Smooth muscle cell of the brain vasculature (primary cell): ENCODE measurements at regions not wholly inside any gene's neighbourhood (a gene's known extent, or its start where the extent isn't known, plus 50 kb on each side); places are given as distances from the start of the nearest gene placed in this dataset.

ENCODE experiments used
- DNase-seq: peaks from one replicate; pipeline ENCODE4 v3.0.0-alpha.2; 2012; ENCODE audit warnings: low read depth, low spot score

DNA sequence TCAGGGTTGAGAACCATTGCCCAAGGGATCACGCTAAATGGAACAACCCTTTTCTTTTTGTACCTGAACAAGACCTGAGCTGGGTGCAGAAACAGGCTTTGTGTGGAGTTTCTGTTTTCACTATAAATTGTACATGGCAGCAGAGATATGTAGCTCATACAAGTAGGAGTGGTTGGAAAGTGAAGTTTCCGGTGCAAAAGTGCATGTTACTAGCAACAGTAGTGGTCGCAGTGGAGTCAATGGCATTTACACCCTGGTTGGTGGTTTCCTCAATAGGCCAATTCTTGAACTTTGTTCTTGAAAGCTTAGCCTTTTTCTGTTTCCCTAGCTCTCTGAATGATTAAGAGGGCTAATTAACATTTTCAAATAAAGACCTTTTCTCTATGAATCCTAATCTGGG lies 170.7 kb downstream of the NEBL start:
- no peak for DNase-seq

DNA sequence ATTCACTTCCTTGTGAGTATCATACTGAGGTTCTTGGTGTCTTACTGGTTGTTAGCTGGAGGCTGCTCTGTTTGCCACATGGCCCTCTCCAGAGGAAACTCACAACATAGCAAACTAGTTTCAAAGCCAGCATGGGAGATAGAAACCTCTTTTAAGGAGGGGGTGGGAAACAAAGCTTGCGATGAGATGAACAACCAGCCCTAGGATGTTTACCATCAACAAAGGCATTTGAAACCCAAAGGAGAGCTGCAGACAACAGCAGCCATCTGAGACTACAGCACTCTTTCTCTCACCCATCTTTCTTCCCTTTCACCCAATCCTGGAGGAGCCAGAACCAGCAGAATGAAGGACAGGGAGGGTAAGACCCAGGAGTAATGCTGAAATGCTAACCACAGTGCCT lies 182.1 kb downstream of the NEBL start:
- no peak for DNase-seq

DNA sequence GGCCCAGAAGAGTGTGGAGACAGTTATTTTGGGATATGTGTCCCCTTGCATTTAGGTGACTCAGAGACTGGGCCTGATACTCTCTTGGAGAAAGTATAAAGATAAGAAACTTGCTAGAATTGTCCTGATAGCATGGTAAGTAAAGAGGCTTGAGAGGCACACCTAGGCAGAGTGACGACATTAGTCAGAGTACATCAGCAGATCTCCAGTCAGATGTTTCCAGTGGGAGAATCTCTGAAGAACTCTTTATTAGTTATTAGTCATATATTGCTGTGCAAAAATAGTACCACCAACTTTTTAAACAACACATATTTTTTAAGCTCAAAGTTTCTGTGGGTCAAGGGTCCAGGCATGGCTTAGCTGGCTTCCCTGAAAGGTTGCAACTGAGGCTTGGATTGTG lies 182.6 kb downstream of the NEBL start:
- no peak for DNase-seq

GRCh38 chr10:20713420-20713819 lies 183.7 kb downstream of the NEBL start:
- DNase-seq = no peak

GRCh38 chr10:20712774-20713173 lies 184.3 kb downstream of the NEBL start:
- no peak for DNase-seq

- no peak for DNase-seq
Measured at GRCh38 chr10:20709708-20710107, 187.4 kb downstream of the NEBL start.

GRCh38 chr10:20708305-20708704 lies 188.8 kb downstream of the NEBL start:
- no peak for DNase-seq

DNA sequence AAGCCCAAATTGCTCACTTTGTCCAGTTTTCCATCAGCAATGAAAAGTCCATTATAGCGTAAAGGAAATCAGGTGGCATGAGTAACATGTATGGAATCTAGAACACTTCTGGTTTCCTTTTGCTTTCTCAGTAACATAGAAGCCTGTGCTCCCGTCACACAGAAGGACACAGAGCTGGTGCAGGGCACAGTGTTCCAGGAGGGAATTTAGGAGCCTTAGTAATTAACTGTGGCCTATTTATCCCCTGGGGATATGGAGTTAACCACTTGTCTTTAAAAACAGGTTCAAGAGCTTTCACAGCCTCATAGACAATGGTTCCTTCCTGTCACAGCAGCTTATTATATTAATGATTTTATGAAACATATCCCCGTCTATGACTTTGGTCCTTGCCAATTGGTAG lies 189.9 kb downstream of the NEBL start:
- no peak for DNase-seq

- no peak for DNase-seq
Measured at GRCh38 chr10:20698837-20699236, 198.3 kb downstream of the NEBL start.

- no peak for DNase-seq
Measured at GRCh38 chr10:20694296-20694695, 202.8 kb downstream of the NEBL start.

GRCh38 chr10:20688797-20689544 lies 208.1 kb downstream of the NEBL start:
- DNase-seq = no peak

GRCh38 chr10:20686015-20686635 lies 211.0 kb downstream of the NEBL start:
- no peak for DNase-seq

GRCh38 chr10:20685462-20685861 lies 211.6 kb downstream of the NEBL start:
- DNase-seq = no peak

DNA sequence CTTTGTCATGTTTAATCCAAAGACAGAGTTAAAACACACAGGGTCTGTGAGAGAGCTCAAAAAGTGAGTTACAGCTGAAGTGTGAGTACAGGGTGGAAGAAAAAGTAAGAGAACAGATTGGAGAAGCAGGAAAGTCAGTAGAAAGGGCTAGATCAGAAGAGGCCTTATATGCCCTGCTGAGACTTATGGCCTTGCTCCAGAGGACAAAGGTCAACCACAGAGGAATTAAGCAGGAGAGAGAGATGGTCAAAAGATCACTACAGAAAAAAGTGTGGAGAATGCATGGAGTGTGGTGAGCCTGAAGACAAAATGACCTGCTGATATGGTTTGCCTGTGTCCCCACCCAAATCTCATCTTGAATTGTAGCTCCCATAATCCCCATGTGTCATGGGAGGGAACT lies 213.8 kb downstream of the NEBL start:
- no peak for DNase-seq

DNA sequence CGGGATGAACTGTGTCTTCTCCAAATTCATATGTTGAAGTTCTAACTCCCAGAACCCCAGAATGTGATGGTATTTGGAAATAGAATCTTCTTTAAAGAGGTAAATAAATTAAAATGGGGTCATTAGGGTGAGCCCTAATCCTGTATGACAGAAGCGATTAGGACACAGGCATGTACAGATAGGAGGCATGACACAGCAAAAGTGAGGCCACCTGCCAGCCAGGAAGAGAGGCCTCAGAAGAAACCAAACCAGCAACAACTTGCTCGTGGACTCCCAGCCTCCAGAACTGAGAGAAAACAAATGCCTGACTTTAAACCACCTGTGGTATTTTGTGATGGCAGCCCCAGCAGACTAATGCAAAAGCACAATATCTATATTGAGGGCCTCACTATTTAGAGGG lies 214.3 kb downstream of the NEBL start:
- no peak for DNase-seq

DNA sequence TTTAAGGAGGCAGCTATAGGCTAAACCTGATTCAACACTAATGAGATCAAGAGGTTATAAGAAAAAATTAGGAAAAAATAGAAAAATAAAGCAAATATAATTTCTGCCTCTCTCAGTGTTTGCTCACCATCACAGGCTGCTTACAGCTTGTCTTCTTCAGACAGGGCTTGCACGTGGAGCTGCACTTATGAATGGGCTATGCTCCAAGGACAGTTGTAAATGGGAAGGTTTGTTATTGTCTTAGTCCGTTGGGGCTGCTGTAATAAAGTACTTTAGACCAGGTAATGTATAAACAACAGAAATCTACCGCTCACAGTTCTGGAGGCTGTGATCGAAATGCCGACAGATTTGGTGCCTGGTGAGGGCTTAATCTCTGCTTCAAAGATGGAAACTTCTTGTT lies 219.8 kb downstream of the NEBL start:
- no peak for DNase-seq

DNA sequence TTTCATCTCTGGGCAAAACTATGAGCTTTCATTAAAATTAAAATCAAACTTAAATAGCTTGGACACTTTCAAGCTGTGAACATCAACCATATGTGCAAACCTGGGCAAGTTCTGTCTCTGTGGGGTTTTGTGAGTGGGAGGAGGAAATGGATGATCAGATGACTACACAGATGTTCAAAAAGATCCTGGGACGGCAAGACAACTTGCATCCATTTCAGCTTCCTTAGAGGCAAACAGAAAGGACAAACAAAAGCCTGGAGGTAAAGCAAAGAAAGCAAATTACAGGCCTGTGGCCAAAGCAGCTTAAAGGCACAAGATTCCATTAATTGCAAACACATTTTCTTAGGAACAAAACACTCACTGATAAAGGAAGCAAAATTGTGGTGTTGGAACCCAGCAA lies 222.2 kb downstream of the NEBL start:
- DNase-seq = no peak

DNA sequence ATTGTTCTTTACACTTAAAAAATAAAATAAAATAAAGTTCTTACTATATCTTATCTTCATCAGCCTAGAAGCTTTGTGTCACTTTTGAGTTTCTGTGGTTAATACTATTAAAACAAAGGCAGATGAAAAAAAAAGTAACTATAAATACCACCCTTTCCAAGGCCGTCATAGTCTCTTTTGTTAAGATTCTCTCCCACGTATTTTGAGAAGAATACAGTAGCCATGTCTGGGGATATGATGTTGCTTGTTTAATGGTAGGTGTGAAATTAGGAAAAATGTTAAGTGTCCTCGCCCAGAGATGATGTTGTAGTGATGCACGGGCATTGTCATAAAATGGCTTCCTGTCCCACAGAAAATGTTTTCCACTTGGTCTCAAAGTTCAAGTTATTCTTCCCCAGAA lies 223.9 kb downstream of the NEBL start:
- DNase-seq = no peak

DNA sequence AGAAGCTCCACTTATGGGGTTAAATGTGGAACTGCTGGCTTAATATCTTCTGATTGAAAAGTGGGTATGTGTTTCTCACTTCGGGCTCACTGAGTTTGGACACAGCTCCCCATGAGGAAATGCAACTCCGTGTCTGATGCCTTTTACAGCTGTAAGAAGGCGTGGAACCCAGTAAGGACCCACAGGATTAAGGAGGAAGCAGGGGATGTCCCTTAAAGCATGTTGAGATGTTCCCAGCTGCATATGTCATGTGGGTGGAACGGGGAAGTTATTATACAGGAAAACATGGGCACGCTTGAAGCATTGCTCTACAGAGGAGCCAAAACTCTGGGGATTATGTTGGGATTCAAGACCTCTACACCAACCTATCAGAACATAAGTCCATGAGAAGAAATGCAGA lies 224.4 kb downstream of the NEBL start:
- no peak for DNase-seq

- no peak for DNase-seq
Measured at GRCh38 chr10:20670579-20670978, 226.5 kb downstream of the NEBL start.

DNA sequence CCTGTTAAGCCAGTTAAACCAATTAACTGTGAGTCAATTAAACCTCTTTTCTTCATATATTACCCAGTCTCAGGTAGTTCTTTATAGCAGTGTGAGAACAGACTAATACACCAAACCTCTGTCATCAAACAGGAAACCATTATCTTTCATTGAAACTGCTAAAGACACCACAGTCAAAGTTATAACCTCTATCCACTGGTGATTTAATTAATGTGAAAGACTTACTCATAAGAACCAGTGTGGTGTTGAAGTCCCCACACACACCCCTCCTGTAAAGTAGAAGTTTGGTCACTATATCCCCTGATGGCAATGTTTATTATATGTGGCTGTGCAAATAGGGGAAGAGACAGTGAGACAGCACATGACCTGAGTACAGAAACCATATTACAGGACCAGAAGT lies 228.1 kb downstream of the NEBL start:
- no peak for DNase-seq

GRCh38 chr10:20662742-20663141 lies 234.4 kb downstream of the NEBL start:
- DNase-seq = no peak

DNA sequence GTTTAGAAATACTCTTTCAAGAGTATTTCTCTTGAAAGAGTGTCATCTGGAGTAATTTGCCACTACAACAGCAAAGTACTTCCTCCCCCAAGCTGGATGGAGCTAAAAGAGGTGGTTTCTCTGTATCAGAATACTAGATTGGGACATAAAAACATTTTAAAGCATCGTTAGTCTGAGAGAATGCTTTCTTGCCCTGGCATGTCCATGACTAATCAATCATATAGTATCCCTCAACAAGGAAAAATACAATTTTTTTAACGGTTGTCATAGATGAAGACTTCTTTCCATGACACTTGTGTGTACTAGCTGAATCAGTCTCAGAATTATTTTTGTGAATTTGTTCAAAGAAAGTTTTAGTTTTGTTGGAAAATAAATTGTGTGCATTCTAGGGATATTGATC lies 237.9 kb downstream of the NEBL start:
- no peak for DNase-seq

- no peak for DNase-seq
Measured at GRCh38 chr10:20658158-20658557, 239.0 kb downstream of the NEBL start.
